ENCODE measurements at regions not wholly inside any gene's neighbourhood (a gene's known extent, or its start where the extent isn't known, plus 50 kb on each side); places are given as distances from the start of the nearest gene placed in this dataset.

GRCh38 chr16:85188822-85189672, 76.8 kb upstream of the CIBAR2 start:
- no peak for TF ChIP-seq CTCF (conservative IDR thresholded peaks at IDR 0.05; ENCODE audit: low read length)
- TF ChIP-seq EZH2phosphoT487 (IDR thresholded peaks at IDR 0.05; ENCODE audit: borderline replicate concordance) = no peak

Data from Loucy (cell line).